ENCODE measurements at regions not wholly inside any gene's neighbourhood (a gene's known extent, or its start where the extent isn't known, plus 50 kb on each side); places are given as distances from the start of the nearest gene placed in this dataset.

- no peak for DNase-seq (ENCODE audit: insufficient read length, low spot score, missing footprints)
- no peaks in the 10 kb centered on the region for H3K9me3 ChIP-seq (ENCODE audit: low read depth, low read length)
- TF ChIP-seq CTCF (IDR thresholded peaks at IDR 0.05; ENCODE audit: extremely low read depth, low read depth, low read length): no peak
- H3K4me1 ChIP-seq (ENCODE audit: insufficient read depth, low read length): no peaks in the 10 kb centered on the region
- H3K27me3 ChIP-seq (ENCODE audit: insufficient read depth, low read length): no peaks in the 10 kb centered on the region
- H3K4me3 ChIP-seq (ENCODE audit: insufficient read depth, low read length): no peak overlapping the region
- H3K27ac ChIP-seq (ENCODE audit: low read depth, low read length): no peak overlapping the region
- no peak overlapping the region for H3K4me2 ChIP-seq (ENCODE audit: insufficient read depth, low read length)
- no peaks in the 10 kb centered on the region for H3K36me3 ChIP-seq (ENCODE audit: insufficient read depth, low read length)
- H4K20me1 ChIP-seq (ENCODE audit: insufficient read depth, low read length): no peaks in the 10 kb centered on the region
- no peak overlapping the region for H2AFZ ChIP-seq (ENCODE audit: low read length)
- no peaks in the 10 kb centered on the region for H3K79me2 ChIP-seq (ENCODE audit: insufficient read depth, low read length)
Measured at GRCh38 chr3:153079386-153079785, 82.6 kb upstream of the RAP2B start.

- Histone ChIP-seq H3K27me3 (ENCODE audit: insufficient read depth, low read length) (no peaks in the 10 kb centered on the region), H3K36me3 (ENCODE audit: insufficient read depth, low read length) (no peaks in the 10 kb centered on the region), H3K9me3 (ENCODE audit: low read depth, low read length) (no peaks in the 10 kb centered on the region), H3K4me2 (ENCODE audit: insufficient read depth, low read length) (no peak overlapping the region), H3K4me3 (ENCODE audit: insufficient read depth, low read length) (no peak overlapping the region), H2AFZ (ENCODE audit: low read length) (no peak overlapping the region), H3K27ac (ENCODE audit: low read depth, low read length) (no peak overlapping the region), H3K4me1 (ENCODE audit: insufficient read depth, low read length) (no peaks in the 10 kb centered on the region), H4K20me1 (ENCODE audit: insufficient read depth, low read length) (no peaks in the 10 kb centered on the region), H3K79me2 (ENCODE audit: insufficient read depth, low read length) (no peaks in the 10 kb centered on the region)
- TF ChIP-seq CTCF (IDR thresholded peaks at IDR 0.05; ENCODE audit: extremely low read depth, low read depth, low read length): no peak
- DNase-seq (ENCODE audit: insufficient read length, low spot score, missing footprints): no peak
Measured at GRCh38 chr3:153080778-153081240, 81.2 kb upstream of the RAP2B start.

- no peak overlapping the region for H3K4me2 ChIP-seq (ENCODE audit: insufficient read depth, low read length)
- no peak overlapping the region for H3K27ac ChIP-seq (ENCODE audit: low read depth, low read length)
- no peak for DNase-seq (ENCODE audit: insufficient read length, low spot score, missing footprints)
- H3K9me3 ChIP-seq (ENCODE audit: low read depth, low read length): no peaks in the 10 kb centered on the region
- peaks cover 8% of the 10 kb centered on the region for H3K4me1 ChIP-seq (ENCODE audit: insufficient read depth, low read length)
- no peaks in the 10 kb centered on the region for H3K27me3 ChIP-seq (ENCODE audit: insufficient read depth, low read length)
- H2AFZ ChIP-seq (ENCODE audit: low read length): no peak overlapping the region
- no peak for TF ChIP-seq CTCF (IDR thresholded peaks at IDR 0.05; ENCODE audit: extremely low read depth, low read depth, low read length)
- H3K79me2 ChIP-seq (ENCODE audit: insufficient read depth, low read length): no peaks in the 10 kb centered on the region
- H3K4me3 ChIP-seq (ENCODE audit: insufficient read depth, low read length): no peak overlapping the region
- no peaks in the 10 kb centered on the region for H4K20me1 ChIP-seq (ENCODE audit: insufficient read depth, low read length)
- no peaks in the 10 kb centered on the region for H3K36me3 ChIP-seq (ENCODE audit: insufficient read depth, low read length)
Measured at GRCh38 chr3:153084431-153084830, 77.6 kb upstream of the RAP2B start.

- peak overlapping the region; percentile 24 for H3K27ac ChIP-seq (ENCODE audit: low read depth, low read length)
- no peak overlapping the region for H3K4me3 ChIP-seq (ENCODE audit: insufficient read depth, low read length)
- H3K79me2 ChIP-seq (ENCODE audit: insufficient read depth, low read length): no peaks in the 10 kb centered on the region
- DNase-seq (ENCODE audit: insufficient read length, low spot score, missing footprints): peak; percentile 36
- H3K4me1 ChIP-seq (ENCODE audit: insufficient read depth, low read length): peaks cover 8% of the 10 kb centered on the region
- H3K9me3 ChIP-seq (ENCODE audit: low read depth, low read length): no peaks in the 10 kb centered on the region
- no peaks in the 10 kb centered on the region for H3K36me3 ChIP-seq (ENCODE audit: insufficient read depth, low read length)
- H3K27me3 ChIP-seq (ENCODE audit: insufficient read depth, low read length): no peaks in the 10 kb centered on the region
- no peak for TF ChIP-seq CTCF (IDR thresholded peaks at IDR 0.05; ENCODE audit: extremely low read depth, low read depth, low read length)
- H3K4me2 ChIP-seq (ENCODE audit: insufficient read depth, low read length): peak overlapping the region; percentile 46
- H4K20me1 ChIP-seq (ENCODE audit: insufficient read depth, low read length): no peaks in the 10 kb centered on the region
- H2AFZ ChIP-seq (ENCODE audit: low read length): peak overlapping the region; percentile 8
Measured at GRCh38 chr3:153087595-153088566, 74.1 kb upstream of the RAP2B start.
